Hematopoietic multipotent progenitor cell treated with erythropoietin and hydrocortisone succinate and interleukin-3 and kit ligand, for 4 days (in vitro differentiated cells): ENCODE measurements at regions not wholly inside any gene's neighbourhood (a gene's known extent, or its start where the extent isn't known, plus 50 kb on each side); places are given as distances from the start of the nearest gene placed in this dataset.
"Not testable (repeated sequence)": the region's sequence is repeated elsewhere in the genome, so short reads cannot be mapped to it uniquely, and the experiment has no call there.

Experiments used
- DNase-seq: peaks from one replicate; pipeline ENCODE4 v3.0.0-alpha.2; 2015

DNA sequence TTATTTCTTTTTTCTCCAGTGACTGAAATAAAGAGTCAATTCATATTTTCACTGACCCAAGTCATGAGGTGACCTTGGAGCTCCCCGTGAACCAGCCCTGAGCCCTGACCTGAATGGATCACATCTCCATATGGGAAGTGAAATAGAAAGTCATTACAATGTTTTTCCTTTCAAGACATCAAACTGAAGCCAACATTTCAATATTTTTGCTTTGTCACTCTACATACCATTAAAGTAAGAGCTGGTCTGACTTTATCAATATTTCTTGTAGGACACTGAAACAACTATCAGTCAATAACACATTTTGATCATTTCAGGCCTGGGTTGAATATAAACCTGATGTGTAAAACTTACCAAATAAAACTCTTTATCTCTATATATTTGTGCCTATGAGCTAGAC, 249.8 kb upstream of the PHF14 start:
- DNase-seq = no peak

DNA sequence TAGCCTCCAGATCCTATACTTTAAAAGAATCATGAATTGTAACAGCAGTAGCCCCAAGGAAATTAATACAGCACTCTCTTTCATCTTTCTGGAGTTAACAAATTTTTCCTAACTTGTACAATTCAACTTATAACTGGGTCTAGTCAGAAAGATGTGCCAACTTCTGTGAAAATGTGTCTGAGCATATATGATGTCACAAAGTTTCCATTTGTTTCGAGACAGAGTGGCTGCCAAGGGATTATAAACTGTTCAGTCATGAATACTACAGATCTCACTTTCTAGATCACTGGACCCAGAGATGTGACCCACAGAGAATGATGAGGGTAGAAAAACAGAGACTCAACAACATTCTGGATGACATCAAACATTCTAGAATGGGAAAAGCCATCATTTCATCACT, 249.2 kb upstream of the PHF14 start:
- DNase-seq = no peak

DNA sequence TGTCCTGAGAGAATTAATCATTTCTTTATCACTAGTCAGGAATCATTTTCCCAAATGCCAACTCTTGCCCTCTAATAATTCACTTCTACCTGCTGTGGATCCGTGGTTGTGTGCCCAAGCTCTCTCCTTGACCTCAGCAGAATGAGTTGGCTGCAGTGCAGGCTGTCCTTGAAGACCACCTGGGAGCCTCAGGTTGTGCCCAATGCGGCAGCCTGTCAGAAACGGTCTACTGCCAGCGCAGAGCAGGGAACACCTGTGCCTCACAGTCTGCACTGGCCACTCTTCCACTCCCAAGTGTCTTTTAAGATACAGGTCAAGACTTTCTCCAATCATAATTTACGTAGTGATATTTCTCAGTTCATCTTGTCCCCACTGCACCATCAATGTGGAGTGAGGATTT, 246.0 kb upstream of the PHF14 start:
- no peak for DNase-seq

DNA sequence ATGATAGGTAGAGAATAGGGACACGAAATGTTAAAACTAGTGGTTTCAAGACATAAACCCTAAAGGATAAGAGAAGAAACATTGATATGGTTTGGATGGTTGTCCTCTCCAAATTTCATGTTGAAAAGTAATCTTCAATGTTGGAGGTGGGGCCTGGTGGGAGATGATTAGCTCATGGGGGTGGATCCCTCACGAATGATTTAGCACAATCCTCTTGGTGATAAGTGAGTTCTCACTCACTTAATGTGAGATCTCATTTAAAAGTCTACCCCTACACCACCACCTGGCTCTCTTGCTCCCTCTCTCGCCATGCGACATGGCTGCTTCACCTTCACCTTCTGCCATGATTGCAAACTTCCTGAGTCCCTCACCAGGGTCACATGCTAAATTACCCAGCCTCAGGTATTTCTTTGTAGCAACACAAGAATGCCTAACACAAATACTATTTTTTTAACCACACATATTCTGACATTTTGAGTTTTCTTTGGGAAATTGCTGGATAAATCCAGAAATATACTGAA, 242.4 kb upstream of the PHF14 start:
- DNase-seq = no peak

DNA sequence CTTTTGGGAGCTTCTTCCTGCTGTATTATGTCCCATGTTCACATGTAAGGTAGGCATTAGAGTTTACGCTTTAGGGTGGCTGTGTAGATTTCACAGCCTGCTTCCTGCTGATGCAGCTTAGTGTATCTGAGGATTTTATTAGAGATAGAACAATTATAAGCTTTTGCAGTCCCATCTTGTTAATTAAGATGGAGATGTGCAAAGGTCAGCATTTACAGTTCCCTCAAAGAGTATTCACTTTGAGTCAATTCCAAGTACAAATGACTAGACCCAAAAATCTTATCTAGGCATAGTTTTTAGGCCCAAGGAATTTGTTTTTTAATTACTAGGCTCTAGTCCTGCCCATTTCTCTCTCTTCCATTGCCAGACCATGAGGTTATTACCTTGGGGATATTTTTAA, 239.9 kb upstream of the PHF14 start:
- no peak for DNase-seq

DNA sequence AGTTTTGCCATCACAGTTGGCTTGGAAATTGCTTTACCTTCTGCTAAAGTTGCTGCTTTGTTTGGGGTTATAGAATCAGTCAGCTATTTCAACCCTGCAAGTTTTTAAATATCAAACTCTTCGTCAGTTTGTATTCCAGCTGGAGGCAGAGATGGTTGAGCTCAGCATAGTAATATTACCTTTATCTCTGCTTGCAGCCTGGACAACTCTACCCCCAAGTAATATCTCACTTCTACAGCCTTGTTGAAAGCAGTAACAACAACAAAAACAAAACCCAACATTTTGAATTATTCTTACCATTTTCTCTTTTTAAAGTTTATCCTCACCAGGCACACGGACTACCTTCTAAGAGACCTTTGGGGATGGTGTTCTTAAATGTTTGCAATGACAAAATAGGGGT, 239.1 kb upstream of the PHF14 start:
- DNase-seq = peak; percentile 22

DNA sequence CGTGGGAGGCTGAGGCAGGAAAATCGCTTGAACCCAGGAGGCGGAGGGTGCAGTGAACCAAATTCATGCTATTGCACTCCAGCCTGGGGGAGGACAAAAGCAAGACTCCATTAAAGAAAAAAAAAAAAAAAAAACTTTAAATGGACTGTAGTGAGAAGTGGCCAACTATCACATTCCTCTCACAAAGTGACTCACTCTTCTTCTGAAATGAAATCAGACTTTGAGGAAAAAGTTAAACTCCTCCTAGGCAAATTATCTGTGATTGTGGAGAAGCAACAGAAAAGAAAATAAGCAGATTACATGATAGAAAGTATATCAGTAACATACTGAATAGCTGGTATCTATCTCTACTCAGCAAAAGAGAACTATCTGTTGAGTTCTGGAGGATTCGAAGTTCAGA, 234.3 kb upstream of the PHF14 start:
- DNase-seq = no peak

DNA sequence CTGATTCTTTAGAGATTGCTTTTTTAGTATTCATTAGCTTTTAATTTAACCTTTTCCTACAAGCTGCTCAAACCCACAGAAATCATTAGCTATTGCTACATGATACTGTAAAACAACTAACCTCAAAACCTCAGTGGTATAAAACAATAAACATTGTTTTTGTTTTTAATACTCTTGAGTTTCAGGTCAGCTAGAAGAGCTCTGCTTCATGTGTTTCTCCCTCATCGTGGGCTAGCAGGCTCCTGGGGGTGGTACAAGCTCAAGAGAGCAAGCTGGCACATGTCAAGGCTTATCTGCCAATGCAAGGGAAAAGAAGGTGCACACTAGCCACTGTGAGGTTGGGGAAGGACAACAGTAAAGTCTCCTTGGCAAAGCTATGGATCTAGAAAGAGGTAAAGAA, 232.9 kb upstream of the PHF14 start:
- no peak for DNase-seq

DNA sequence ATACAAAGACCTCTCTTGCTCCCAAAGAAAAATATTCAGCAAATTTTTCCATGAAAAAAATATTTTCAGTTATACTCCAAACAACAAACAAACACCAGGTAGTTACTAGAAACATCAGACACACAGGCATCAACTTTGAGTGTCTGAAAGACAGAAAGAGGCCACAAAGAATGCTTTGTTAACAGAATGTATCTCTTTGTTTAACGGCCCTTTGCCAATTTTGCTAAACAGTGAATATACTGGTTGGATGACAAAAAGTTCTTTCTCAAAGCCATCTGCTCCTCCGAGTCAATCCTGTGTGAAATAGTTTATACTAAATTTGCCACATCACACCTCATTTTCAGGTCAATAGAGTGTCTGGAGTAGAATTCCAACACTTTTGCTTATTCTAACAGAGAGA, 216.7 kb upstream of the PHF14 start:
- DNase-seq = no peak

DNA sequence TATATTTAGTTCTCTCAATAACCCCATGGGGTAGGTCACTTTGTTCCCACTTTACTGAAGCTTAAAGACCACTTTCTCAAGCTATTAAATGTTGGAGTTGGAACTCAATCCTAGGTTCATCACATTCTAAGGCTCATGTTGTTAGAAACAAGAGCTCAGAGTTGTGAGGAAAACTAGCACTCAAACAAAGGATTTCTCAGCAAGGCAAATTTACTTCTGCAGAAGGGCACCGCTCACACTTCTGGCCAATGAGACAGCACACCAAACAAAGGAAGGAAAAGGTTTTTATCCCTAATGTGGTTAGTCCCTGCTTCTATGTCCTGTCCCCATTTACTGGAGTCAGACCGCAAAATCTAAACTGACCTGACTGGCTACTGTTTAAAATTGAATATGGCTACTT, 214.6 kb upstream of the PHF14 start:
- no peak for DNase-seq

DNA sequence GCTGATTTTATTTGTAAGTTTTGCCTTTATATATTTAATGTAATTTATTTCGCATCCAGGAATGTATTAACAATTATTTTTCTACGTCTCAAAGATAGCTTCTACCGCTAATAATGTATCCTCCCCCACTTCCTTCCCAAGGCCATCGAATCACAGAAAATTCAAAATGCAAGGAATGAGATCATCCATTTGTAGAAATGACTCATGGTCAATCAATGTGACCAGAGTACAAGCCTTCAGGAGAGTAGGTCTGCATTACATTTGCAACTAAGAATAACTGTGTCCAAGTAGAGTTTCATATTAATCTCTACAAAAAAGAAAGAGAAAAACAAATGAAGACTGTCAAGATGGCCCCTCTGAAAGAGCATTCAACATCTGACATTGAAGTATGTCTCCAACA, 205.9 kb upstream of the PHF14 start:
- DNase-seq = no peak

DNA sequence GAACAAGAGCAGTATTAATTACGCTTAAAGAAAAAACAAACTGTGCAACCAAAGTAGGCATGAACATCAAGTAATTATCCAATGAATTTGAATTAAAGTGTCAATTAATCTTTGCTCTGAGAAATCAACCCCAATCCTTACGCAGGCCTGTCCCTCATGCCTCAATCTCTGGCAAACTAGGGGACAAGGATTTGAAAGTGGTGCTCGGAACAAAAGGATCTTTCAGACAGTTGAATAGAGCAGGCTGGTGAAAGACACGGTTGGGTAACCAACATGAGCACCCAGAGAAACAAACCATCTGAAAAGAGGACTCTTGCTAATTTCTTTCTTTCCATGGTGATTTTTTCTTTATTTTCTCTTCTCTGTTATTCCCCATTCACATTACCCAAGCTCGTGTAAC, 203.5 kb upstream of the PHF14 start:
- no peak for DNase-seq

DNA sequence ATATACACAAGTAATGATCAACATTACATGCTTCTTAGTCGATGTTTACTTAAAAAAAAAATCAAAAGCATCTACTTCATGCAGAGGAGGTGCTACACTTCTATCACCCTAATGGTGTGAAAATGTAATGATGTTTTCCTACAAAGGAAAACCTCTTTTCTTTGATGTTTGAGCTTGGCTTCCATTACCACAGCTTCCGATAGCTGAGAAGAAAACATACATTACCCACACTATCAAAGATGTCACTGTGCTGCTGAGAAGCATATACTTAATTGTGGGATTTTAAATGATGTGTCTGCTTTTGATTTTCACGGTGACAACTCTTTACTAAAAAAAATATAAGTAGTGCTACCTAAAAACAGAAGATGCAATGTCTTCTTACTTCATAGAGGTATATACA, 200.2 kb upstream of the PHF14 start:
- no peak for DNase-seq

DNA sequence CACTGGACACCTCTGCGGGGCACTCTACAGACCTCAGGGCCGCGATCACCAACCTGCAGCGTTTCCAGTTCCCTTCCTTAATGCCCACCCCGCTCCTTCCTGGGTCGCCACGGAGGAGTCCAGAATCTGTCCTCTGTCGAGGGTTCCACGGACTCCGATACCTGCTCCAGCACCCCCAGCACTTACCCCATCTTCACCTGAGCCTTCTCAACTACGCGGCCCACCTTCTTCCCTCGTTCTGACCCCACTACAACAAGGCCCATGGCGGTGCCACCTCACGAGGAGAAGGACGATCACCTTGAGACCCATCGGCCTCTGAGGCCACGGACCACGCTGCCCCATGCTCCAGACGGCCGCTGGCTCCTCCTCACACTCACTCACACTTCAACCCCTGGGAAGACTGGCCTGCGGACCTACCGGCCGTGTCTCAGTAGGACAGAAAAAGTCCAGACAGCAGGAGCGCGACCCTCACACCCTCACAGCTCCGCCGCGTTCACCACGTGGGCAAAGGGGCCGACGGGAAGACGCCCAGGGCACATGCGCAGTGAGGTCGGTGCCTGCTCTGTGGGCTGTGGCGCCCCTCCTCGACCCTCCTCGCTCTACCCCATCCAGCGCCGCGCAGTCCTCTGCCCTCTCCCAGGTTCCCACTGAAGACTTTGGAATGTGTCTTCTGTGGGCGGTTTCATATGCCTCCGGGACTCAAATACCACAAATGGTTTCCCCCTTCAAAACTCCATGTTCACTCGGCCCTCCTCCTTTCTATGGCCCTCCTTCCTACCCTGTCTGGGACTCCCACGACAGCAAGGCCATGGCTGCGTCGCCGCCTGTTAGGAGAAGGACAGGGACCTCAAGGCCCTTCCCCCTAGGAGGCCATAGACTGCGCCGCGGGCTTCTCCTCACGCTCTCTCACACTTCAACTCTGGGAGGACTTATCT, 193.9 kb upstream of the PHF14 start:
- no peak for DNase-seq

DNA sequence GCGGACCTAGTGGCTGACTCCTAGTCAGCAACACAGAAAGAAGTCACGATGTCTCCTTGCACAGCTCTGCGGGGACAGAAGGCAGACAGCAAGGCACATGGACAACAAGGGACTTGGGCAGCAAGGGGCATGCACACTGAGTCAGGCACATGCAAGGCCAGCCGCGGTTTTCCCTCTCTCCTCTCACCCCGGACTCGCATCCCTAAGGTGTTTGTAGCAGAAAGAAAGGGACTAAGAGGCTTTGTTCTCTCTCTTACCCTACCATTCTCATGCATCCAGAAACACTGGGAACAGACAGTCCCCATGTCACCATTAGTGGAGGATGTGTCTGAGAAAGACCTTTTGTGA, 193.3 kb upstream of the PHF14 start:
- no peak for DNase-seq

DNA sequence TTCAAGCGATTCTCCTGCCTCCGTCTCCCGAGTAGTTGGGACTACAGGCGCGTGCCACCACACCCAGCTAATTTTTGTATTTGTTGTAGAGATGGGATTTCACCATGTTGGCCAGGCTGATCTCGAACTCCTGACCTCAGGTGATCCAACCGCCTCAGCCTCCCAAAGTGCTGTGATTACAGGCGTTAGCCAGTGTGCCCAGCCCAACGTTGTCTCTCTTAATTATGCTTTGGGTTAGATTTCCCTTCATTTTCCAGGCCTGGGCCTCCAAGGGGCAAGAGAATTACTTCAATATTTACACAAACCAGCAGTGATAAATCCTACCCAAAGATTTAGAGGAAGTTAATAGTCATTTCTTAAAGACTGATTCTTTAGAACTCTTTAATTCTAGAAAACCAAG, 186.7 kb upstream of the PHF14 start:
- not testable (repeated sequence) for DNase-seq

DNA sequence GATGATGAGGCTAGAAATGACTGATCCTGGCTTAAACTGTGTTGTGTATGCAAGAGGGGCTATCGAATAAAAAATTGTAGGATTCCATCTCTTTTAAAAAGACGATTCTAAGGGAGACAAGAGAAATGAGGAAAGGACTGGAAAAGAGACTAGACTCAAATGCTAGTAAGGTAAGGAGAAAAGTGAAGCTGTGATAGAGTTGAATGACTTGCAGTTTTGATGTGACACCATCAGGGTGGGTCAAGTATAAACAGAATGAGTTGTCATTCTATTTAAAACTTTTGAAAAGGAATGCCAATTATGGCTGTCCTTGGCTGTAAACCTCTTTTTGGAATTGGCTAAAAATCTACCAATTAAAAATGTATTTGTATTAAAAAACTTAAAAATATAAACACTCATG, 184.5 kb upstream of the PHF14 start:
- no peak for DNase-seq

DNA sequence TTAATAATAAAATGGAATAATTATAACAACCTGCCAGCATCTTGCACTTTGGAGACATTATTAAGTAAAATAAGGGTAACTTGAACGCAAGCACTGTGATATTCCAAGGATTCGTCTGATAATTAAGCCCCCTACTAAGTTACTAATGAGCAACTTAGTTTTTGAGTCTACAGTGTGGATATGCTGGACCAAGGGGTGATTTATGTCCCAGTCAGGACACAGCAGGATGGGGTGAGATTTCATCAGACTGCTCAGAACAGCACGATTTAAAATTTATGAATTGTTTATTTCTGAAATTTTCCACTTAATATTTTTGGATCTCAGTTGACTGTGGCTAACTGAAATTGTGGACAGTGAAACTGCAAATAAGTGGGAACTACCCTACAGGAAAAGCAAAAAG, 182.8 kb upstream of the PHF14 start:
- DNase-seq = no peak

DNA sequence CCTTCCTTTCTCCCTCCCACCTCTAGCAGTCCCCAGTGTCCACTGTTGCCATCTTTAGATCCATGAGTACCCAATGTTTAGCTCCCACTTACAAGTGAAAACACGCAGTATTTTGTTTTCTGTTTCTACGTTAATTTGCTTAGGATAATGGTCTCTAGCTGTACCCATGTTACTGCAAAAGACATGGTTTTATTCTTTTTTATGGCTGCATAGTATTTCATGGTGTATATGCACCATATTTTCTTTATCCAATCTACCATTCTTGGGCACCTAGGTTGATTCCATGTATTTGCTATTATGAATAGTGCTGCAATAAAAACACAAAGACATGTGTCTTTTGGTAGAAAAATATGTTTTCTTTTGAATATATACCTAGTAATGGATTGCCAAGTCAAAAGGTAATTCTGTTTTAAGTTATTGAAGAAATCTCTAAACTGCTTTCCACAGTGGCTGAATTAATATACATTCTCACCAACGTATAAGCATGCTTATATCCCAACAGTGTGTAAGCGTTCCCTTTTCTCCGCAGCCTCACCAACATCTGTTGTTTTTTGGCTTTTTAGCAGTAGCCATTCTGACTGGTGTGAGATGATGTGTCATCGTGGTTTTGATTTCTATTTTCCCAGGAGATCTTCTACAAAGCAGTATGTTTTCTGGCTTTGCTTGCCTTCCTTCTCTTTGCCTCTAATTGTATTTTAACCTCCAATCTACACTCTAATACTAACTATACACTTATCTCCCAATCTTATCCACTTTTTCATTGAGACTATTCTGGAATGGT, 179.5 kb upstream of the PHF14 start:
- peak; percentile 14 for DNase-seq

DNA sequence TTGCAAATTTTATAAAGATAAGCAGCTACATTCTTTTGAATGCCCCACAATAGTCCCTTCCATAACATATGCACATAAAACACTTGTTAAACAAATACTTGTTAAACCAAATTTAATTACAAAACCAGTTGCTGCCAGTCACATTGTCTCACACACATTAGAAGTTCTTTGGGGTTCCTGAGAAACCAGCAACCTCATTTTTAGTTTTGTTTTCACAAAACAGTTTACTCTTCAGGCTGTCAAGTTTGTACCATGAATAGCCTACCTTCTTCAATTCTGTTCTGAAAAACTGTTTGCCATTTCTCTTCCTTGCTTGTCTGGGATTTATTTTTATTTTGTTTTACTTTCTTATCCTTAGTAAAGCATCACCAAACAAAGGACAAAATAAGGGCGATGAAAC, 176.5 kb upstream of the PHF14 start:
- DNase-seq = no peak

DNA sequence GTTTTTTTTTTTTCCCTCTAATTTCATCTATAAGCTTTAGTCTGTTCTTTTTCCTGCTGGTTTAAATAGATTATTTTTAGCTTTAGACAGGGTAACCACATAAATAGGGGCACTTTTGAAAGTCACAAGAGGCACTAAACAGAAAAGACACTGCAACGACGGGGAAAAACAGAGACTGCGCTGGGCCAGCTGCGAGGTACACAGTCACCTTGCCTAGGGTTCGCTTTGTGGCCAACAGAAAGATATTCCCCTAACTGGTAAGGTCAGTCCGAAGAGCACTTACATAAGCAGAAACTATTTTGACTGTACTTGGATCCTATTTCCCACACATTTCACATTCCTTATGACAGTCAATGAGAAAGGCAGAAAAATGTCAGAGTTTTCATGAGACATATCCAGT, 175.6 kb upstream of the PHF14 start:
- no peak for DNase-seq

DNA sequence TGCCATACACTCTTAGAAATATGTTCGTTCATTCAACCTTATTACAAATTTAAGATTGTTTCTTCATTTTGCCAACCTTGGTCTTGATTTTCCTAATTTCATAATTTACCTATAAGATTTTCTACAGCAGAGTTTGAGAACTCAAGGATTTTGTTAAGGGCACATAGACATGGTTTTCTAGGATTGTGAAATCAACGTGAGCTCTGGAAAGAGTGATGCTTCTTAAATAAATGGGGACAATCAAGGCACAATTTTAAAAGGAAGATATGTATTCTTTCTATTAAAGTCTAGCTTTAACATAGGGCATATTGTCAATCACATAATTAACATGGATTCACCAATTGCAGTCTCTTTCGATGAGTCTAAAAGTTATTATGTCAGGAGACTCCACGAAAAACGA, 174.2 kb upstream of the PHF14 start:
- DNase-seq = no peak

DNA sequence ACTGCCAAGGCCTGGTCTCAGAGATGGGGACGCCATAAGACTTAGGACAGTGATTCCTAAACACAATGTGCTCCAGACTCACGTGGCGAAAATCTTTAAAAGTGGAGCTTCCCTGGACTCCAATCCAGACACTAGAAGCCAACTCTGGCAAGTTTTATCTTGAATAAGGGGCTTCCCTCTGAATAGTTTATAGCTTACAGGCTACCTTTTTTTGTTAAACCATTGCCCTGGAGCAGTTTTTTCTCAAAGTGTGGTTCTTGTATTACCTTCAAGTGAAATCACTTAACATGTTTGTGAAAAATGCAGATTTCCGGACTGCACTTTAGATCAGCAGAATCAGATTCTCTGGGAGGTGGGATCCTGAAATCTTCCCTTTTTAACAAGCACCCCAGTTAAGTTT, 171.7 kb upstream of the PHF14 start:
- no peak for DNase-seq

DNA sequence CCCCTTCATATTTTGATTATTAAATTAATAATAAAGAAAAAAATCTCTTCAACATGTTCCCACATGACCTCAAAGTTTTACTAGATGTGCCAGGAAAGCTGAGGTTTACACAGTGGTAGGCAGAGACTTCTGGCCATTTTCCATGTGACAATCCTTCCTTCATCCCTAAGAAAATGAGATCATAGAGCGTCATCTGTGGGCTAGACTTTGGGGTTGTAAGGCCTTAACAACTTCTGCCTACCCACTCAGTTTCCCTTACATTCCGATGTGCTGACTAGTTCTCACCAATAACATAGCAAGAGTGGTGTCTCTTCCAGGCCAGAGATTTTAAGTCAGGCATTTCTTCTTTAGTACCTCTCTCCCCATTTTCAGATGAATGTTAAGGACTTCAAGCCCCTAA, 171.1 kb upstream of the PHF14 start:
- no peak for DNase-seq
